Stimulated activated CD4-positive, alpha-beta T cell treated with anti-CD3 and anti-CD28 coated beads, Interleukin-1b, Interleukin-23, amount 100 ng/mL, for 24 hours (primary cell): ENCODE measurements at regions not wholly inside any gene's neighbourhood (a gene's known extent, or its start where the extent isn't known, plus 50 kb on each side); places are given as distances from the start of the nearest gene placed in this dataset.

Experiments used
- DNase-seq, 4 experiments: peaks; one replicate each; pipeline ENCODE4 v3.0.0-alpha.2; 2020; ENCODE audit warnings: low read depth in 4 of 4, low spot score in 1 of 4

DNA sequence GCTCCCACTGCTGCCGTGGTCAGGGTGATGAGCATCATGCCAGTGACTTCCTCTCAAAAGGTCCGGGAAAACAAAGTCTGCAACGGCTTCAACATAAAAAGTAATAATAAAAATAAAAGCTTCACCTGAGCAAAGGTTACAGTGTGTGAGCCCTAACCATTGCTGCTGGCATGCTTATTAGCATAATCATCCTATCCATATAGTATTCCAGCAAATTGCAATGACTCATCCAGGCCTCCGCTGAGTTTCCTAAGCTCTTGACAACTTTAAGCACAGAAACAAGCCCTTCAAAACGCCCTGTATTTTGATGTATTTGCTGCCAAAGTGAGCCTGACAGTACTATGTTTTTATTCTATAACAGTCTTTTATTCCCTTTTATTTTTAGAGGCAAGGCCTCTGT is 100.5 kb downstream of the AASDH start:
- DNase-seq, result no peak

- no peak for DNase-seq
These were observed 103.9 kb downstream of the AASDH start for GRCh38 chr4:56283375-56283774.

- no peak for DNase-seq
These were observed 105.3 kb downstream of the AASDH start for GRCh38 chr4:56282004-56282403.

- no peak for DNase-seq
These were observed 110.7 kb downstream of the AASDH start for GRCh38 chr4:56276547-56276946.

DNA sequence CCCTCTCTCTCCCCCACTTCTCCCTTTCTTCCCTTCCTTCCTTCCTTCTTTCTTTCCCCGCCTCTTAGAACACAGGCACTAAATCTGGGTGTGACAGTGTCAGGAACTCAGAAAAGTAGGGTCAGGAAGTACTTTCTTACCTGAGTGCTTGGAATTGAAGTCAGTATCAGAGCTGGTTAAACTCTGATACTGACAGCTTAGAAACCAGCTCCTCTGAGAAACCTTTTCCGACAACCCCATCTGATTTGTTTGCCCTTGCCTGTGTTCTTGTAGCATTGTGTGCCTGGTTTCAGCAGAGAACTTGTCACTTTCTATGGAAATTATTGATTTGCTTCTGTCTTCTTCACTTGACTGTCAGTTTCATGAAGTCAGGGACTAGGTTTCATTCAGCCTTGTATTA is 113.9 kb downstream of the AASDH start:
- DNase-seq, result no peak

DNA sequence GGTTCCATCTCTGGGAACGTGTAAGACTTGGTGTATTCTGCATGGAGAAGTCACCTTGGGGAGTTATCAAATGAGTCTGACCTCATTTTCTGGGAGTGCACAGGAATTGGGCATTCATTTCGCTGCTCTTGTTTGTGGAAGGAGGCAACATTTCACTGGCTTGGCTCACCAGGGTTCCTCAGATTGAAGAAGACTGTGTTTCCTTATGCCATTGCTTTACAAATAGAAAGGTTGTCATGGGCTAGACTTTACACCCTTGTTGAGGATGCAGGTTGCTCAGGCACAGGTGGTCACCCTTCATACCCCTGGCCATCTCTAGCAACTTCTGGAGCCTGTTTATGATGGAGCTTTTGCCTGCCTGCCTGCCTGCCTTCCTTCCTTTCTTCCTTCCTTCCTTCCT is 114.4 kb downstream of the AASDH start:
- no peak for DNase-seq

DNA sequence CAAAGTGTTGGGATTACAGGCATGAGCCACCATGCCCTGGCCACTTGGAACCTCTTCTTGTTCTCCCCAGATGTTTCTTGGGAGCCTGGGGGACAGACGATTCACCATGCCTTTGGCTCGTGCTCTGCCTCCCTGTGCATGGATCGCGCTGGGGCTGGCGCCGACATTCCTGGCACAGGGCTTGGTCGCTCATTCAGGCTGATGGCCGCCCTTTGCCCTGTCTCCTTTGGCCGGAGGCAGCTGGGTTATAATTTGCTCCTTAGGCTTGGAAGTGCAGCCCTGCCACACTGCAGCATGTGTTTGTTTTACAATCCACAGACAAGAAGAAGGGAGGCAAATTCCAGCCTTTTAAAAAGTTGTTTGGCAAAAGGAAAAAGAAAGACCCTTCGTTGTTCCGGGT is 115.3 kb downstream of the AASDH start:
- no peak for DNase-seq

GRCh38 chr4:56271131-56271530 is 116.2 kb downstream of the AASDH start:
- no peak for DNase-seq

- DNase-seq, result no peak
These were observed 119.7 kb downstream of the AASDH start for GRCh38 chr4:56267558-56267957.

GRCh38 chr4:56264873-56265272 is 122.4 kb downstream of the AASDH start:
- DNase-seq, result no peak

GRCh38 chr4:56261027-56261426 is 126.3 kb downstream of the AASDH start:
- peak; percentile 2 to 48 (median 14) for DNase-seq

DNA sequence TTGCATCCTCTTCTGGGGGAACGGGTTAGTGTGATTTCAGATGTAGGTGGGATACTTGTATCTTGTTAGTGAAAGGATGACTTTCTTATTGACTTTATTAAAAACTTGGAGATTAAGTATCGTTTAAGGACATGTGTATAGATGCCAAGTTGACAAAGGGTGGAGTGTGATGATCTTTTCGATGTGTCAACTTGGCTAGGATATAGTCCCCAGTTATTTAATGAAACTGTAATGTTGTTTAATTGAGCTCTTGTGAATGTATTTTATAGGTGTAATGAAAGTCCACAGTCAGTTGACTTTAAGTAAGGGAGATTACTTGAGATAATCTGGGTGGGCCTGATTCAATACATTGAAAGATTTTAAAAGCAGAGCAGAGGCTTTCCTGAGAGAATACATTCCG is 127.0 kb downstream of the AASDH start:
- no peak for DNase-seq

DNA sequence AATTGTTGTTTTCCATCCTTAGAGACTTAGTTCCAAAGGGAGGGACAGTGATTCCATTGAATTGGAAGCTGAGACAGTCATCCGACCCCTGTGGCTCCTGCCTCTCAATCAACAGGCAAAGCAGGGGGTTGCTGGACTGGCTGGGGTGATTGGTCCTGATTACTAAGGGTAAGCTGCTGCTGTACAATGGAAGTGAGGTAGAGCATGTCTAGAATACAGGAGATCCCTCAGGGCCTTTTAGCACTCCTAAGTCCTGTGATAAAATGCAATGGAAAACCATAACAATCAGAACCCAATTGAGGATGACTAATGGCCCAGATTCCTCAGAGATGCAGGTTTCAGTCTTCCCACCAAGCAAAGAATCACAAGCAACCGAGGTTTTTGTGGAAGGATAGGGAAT is 127.6 kb downstream of the AASDH start:
- no peak for DNase-seq

GRCh38 chr4:56255820-56256219 is 131.5 kb downstream of the AASDH start:
- DNase-seq, result no peak

GRCh38 chr4:56253666-56254305 is 133.5 kb downstream of the AASDH start:
- no peak for DNase-seq

GRCh38 chr4:56252561-56253152 is 134.6 kb downstream of the AASDH start:
- DNase-seq, result no peak

- DNase-seq, result no peak
These were observed 135.7 kb downstream of the AASDH start for GRCh38 chr4:56251556-56251955.

- DNase-seq, result no peak
These were observed 136.5 kb downstream of the AASDH start for GRCh38 chr4:56250776-56251175.

- DNase-seq, result no peak
These were observed 139.6 kb downstream of the AASDH start for GRCh38 chr4:56247646-56248045.

DNA sequence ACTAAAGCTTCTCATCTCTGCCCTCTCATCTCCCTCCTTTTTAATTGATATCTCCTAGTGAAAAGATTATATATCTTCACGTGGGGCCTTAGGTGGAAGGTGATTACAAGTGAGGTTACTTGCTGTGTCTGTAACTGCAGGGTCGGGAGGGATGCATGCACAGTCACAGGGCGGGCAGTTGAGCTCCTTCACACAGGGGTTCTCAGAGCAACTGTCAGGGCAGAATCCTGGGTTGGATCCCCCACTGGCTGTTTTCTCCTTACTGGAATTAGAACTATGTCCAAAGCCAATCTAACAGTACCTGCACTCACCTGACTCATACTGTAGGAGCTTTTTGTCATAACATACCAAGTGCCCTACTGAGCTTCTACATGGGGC is 141.1 kb downstream of the AASDH start:
- no peak for DNase-seq

DNA sequence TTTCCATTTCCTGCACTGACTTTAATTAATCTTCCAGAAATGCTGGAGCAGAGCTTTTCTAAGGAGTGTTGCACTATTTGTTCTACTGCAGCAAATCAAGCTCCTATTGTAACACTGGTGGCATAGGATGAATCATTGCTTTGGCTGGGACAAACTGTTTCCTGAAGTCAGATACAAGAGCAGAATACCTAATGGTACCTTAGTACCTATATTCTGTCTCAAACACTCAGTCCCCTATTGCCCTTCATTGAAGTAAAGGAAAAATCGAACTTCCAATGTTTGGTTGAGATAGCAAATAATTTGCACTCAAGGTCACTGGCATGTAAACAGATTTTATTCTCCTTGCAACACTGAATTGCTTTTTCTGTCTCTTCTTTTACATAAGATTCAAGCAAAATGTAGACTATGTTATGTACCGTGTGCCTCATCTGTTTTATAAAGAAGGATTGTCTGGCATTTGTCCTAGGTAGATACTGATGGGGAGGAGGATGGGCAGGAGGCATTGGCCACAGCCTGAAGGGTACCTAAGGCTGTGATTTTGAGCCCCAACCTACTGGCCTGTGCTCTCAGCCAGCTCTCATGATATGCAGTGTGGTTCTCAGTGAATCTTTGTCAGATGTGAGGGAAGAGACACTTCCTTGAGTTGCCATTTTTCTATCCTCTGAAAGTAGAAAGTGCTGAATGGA is 141.6 kb downstream of the AASDH start:
- no peak for DNase-seq

DNA sequence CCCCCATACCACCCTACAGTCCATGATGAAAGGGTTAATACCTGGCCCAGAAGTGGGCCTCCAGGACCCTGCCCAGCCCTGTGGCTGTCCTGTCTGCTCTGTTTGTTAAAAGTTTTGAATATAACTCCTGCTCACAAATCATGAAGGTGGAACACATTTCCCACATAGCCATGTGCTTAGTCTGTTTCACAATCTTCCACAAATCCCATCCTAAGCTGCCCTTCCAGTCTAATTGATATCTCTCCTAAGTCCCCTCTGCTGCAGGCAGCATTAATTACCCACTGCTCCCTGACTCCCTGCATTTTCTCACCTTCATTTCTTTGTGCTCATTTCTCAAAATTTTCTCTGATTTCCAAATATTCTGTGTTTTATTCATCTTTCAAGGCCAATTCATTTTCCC is 142.6 kb downstream of the AASDH start:
- DNase-seq, result no peak

GRCh38 chr4:56243107-56243506 is 144.2 kb downstream of the AASDH start:
- no peak for DNase-seq
